A549 (cell line): ENCODE measurements at regions not wholly inside any gene's neighbourhood (a gene's known extent, or its start where the extent isn't known, plus 50 kb on each side); places are given as distances from the start of the nearest gene placed in this dataset.
"Not testable (repeated sequence)": the region's sequence is repeated elsewhere in the genome, so short reads cannot be mapped to it uniquely, and the experiment has no call there.

Source experiments
- ATAC-seq, 2 experiments: fragments of 200-7000 bp in 1 of 2; fragments of >200 bp in 1 of 2; cut with Nextera tagmentation in 1 of 2; cut with Tn5 transposase in 1 of 2; 3 replicates each; pipeline versions ENCODE4 v1.8.0 to v1.9.1; 2018 to 2020; ENCODE audit warnings: mild to moderate bottlenecking in 1 of 2, moderate library complexity in 1 of 2
- CTCF ChIA-PET: fragments of 300-600 bp; sonication (Branson Sonifier 250); formaldehyde crosslinking; extraction: SDS; loops from one replicate; lab custom pipeline; 2021; ENCODE audit warnings: antibody characterized with exemption, inconsistent platforms; lab: Yijun Ruan, JAX
- POLR2A ChIA-PET: fragments of 350-600 bp; formaldehyde crosslinking; extraction: SDS; loops from one replicate; lab custom pipeline; 2021; ENCODE audit warnings: antibody characterized with exemption, inconsistent platforms; lab: Yijun Ruan, JAX
- DNase-seq, 2 experiments: peaks; one replicate each; pipeline versions ENCODE4 v3.0.0 to v3.0.0-alpha.2; 2011 to 2016; ENCODE audit warnings: low read depth in 1 of 2, low spot score in 1 of 2
- FAIRE-seq: peaks from 2 replicates; lab custom pipeline; 2011; peaks lifted over from hg19 to GRCh38; lab: Jason Lieb, UNC
- H3K27ac ChIP-seq, 2 experiments: fragments of >200 bp; sonication (Bioruptor Twin); formaldehyde crosslinking; 3 replicates each; pipeline ENCODE4 v1.5.1; 2016 to 2017
- H3K4me1 ChIP-seq: fragments of >200 bp; sonication (Bioruptor Twin); formaldehyde crosslinking; 3 replicates; pipeline ENCODE4 v1.6.1; 2016
- H3K4me2 ChIP-seq: fragments of >200 bp; sonication (Bioruptor Twin); formaldehyde crosslinking; 3 replicates; pipeline ENCODE4 v1.6.1; 2016
- H3K4me3 ChIP-seq: fragments of >200 bp; sonication (Bioruptor Twin); formaldehyde crosslinking; 3 replicates; pipeline ENCODE4 v1.5.1; 2016
- H3K9me3 ChIP-seq: fragments of >200 bp; sonication (Bioruptor Twin); formaldehyde crosslinking; 3 replicates; pipeline ENCODE4 v1.6.1; 2016
- CBX2 ChIP-seq: fragments of 200-600 bp; sonication (generic); IDR thresholded peaks from 2 replicates; pipeline ENCODE4 v1.6.1; 2016; ENCODE audit warnings: low read depth, mild to moderate bottlenecking, borderline replicate concordance
- CBX8 ChIP-seq: fragments of 200-600 bp; sonication (generic); IDR thresholded peaks from 2 replicates; pipeline ENCODE4 v1.6.1; 2016
- CEBPB ChIP-seq, 2 experiments: fragments of >200 bp in 1 of 2; sonication (Bioruptor Twin) in 1 of 2; formaldehyde crosslinking in 1 of 2; IDR thresholded peaks; 2 replicates each; pipeline ENCODE4 v1.6.1; 2012 to 2016
- CHD4 ChIP-seq: fragments of 200-600 bp; sonication (generic); IDR thresholded peaks from 2 replicates; pipeline ENCODE4 v1.6.1; 2016; ENCODE audit warnings: antibody characterized with exemption, mild to moderate bottlenecking, borderline replicate concordance
- E2F6 ChIP-seq: IDR thresholded peaks from 2 replicates; pipeline ENCODE4 v1.6.1; 2012; ENCODE audit warnings: low read depth, borderline replicate concordance
- EHF ChIP-seq: fragments of 250-450 bp; sonication (Bioruptor Pico); IDR thresholded peaks from 2 replicates; pipeline ENCODE4 v1.5.0; 2020; ENCODE audit warnings: mild to moderate bottlenecking
- EHMT2 ChIP-seq: fragments of 200-600 bp; sonication (generic); IDR thresholded peaks from 2 replicates; pipeline ENCODE4 v1.6.1; 2016; ENCODE audit warnings: antibody characterized with exemption, low read depth, mild to moderate bottlenecking, moderate library complexity
- EP300 ChIP-seq, 2 experiments: fragments of >200 bp; sonication (Bioruptor Twin); formaldehyde crosslinking; IDR thresholded peaks; 2 replicates in 1 of 2; 3 replicates in 1 of 2; pipeline ENCODE4 v1.6.1; 2016 to 2017
- FOSL2 ChIP-seq, 2 experiments: fragments of 450-650 bp in 1 of 2; fragments of >200 bp in 1 of 2; sonication (Bioruptor Twin) in 1 of 2; formaldehyde crosslinking; IDR thresholded peaks; 2 replicates each; pipeline versions ENCODE4 v1.5.0 to v1.6.1; 2016 to 2020; ENCODE audit warnings: mild to moderate bottlenecking in 1 of 2, moderate library complexity in 1 of 2
- HOXB5 ChIP-seq: fragments of 250-450 bp; sonication (Bioruptor Pico); IDR thresholded peaks from 2 replicates; pipeline ENCODE4 v1.5.0; 2020; ENCODE audit warnings: mild to moderate bottlenecking, moderate library complexity
- JUN ChIP-seq, 2 experiments: fragments of >200 bp; sonication (Bioruptor Twin); formaldehyde crosslinking; IDR thresholded peaks; 2 replicates in 1 of 2; 3 replicates in 1 of 2; pipeline ENCODE4 v1.6.1; 2016 to 2017
- JUNB ChIP-seq: fragments of >200 bp; sonication (Bioruptor Twin); formaldehyde crosslinking; IDR thresholded peaks from 2 replicates; pipeline ENCODE4 v1.6.1; 2016
- RARB ChIP-seq: fragments of 250-450 bp; sonication (Bioruptor Pico); IDR thresholded peaks from 2 replicates; pipeline ENCODE4 v1.8.0; 2021; ENCODE audit warnings: mild to moderate bottlenecking, moderate library complexity
- USF2 ChIP-seq: fragments of 450-650 bp; IDR thresholded peaks from 2 replicates; pipeline ENCODE4 v1.6.1; 2014; ENCODE audit warnings: antibody characterized with exemption
- ZFP36 ChIP-seq: fragments of 450-650 bp; IDR thresholded peaks from 2 replicates; pipeline ENCODE4 v1.6.1; 2014; ENCODE audit warnings: borderline replicate concordance; ENCODE audit not compliant: partially characterized antibody
- ZSCAN20 ChIP-seq: fragments of 250-450 bp; sonication (Bioruptor Pico); IDR thresholded peaks from 2 replicates; pipeline ENCODE4 v1.8.0; 2022; ENCODE audit warnings: mild to moderate bottlenecking, moderate library complexity
- WGBS: methylation state at CpG from one replicate; pipeline ENCODE4 v1.1.6; 2017; ENCODE audit errors: missing lambda C conversion rate; 5-methylcytosine and 5-hydroxymethylcytosine counted together

- TF ChIP-seq CBX2 (no peak), CEBPB (IDR thresholded peaks at IDR 0.05) (no peak), HOXB5 (CRISPR knock-in tag) (no peak), EHMT2 (no peak)
Measured at GRCh38 chr11:109963101-109963500, 130.1 kb upstream of the ZC3H12C start (continued).

- H3K4me1 ChIP-seq, result no peaks in the 10 kb centered on the region
- POLR2A ChIA-PET, result no interaction called here
- no peak for ATAC-seq
- H3K9me3 ChIP-seq, result no peaks in the 10 kb centered on the region
- no peak overlapping the region for H3K4me3 ChIP-seq
- no peak for FAIRE-seq
- no peak overlapping the region for H3K4me2 ChIP-seq
- 77% methylated on average over 2 of the region's 2 CpGs for WGBS
- H3K27ac ChIP-seq, result no peak overlapping the region
- CTCF ChIA-PET, result no interaction called here
- DNase-seq, result no peak
- TF ChIP-seq ZSCAN20 (CRISPR knock-in tag) (no peak), FOSL2 (IDR thresholded peaks at IDR 0.05) (no peak), FOSL2 (CRISPR knock-in tag; IDR thresholded peaks at IDR 0.05) (no peak), EP300 (IDR thresholded peaks at IDR 0.05) (no peak), RARB (no peak), CHD4 (no peak), E2F6 (no peak), JUNB (no peak), EHF (no peak), USF2 (no peak), CBX8 (no peak), EHMT2 (no peak), JUN (IDR thresholded peaks at IDR 0.05) (no peak), ZFP36 (no peak)
Measured at GRCh38 chr11:109964487-109964886, 128.7 kb upstream of the ZC3H12C start.

GRCh38 chr11:109965445-109965844 is 127.7 kb upstream of the ZC3H12C start:
- DNase-seq, POLR2A ChIA-PET, H3K4me1 ChIP-seq, H3K4me3 ChIP-seq, H3K27ac ChIP-seq, H3K4me2 ChIP-seq, ATAC-seq, FAIRE-seq, H3K9me3 ChIP-seq, CTCF ChIA-PET: not testable (repeated sequence)
- 67% methylated on average over 1 of the region's 1 CpG for WGBS

GRCh38 chr11:109965926-109966325 is 127.3 kb upstream of the ZC3H12C start:
- H3K9me3 ChIP-seq; H3K4me1 ChIP-seq; POLR2A ChIA-PET; CTCF ChIA-PET; H3K27ac ChIP-seq; DNase-seq; H3K4me3 ChIP-seq; ATAC-seq; H3K4me2 ChIP-seq; FAIRE-seq; TF ChIP-seq FOSL2 (IDR thresholded peaks at IDR 0.05): not testable (repeated sequence)
- 33% methylated on average over 2 of the region's 2 CpGs for WGBS
- 0 out of 2 replicates have a peak, but pooled peaks have one; percentile 14 for TF ChIP-seq FOSL2 (CRISPR knock-in tag; IDR thresholded peaks at IDR 0.05)

- POLR2A ChIA-PET, CTCF ChIA-PET: not testable (repeated sequence)
Measured at GRCh38 chr11:109967136-109967535, 126.1 kb upstream of the ZC3H12C start.

More at GRCh38 chr11:109967136-109967535, 126.1 kb upstream of the ZC3H12C start:
- not testable (repeated sequence) for ATAC-seq, H3K4me2 ChIP-seq, DNase-seq, FAIRE-seq, H3K9me3 ChIP-seq, H3K4me1 ChIP-seq, H3K27ac ChIP-seq, H3K4me3 ChIP-seq
- 53% methylated on average over 1 of the region's 1 CpG for WGBS
